Activated CD8-positive, alpha-beta T cell treated with anti-CD3 and anti-CD28 coated beads for 36 hours (primary cell): ENCODE measurements at regions not wholly inside any gene's neighbourhood (a gene's known extent, or its start where the extent isn't known, plus 50 kb on each side); places are given as distances from the start of the nearest gene placed in this dataset.

Experiments used
- ATAC-seq: fragments of 200-7000 bp; cut with Tn5 transposase; one replicate; pipeline ENCODE4 v1.10.0; 2021; ENCODE audit warnings: mild to moderate bottlenecking, moderate library complexity
- CTCF ChIA-PET: fragments of 350-600 bp; sonication (Branson Sonifier 250); formaldehyde crosslinking; loops from one replicate; lab custom pipeline; 2021; ENCODE audit warnings: antibody characterized with exemption; lab: Charles Lee
- POLR2A ChIA-PET: fragments of 350-600 bp; sonication (Branson Sonifier 250); formaldehyde crosslinking; loops from one replicate; lab custom pipeline; 2021; ENCODE audit warnings: antibody characterized with exemption; lab: Charles Lee
- DNase-seq: peaks from one replicate; pipeline ENCODE4 v3.0.0-alpha.2; 2020
- H3K27ac Mint-ChIP-seq: one replicate; pipeline ENCODE4 v1.8.0; 2021; ENCODE audit warnings: mild to moderate bottlenecking, mixed read lengths
- H3K27me3 Mint-ChIP-seq: one replicate; pipeline ENCODE4 v1.8.0; 2021; ENCODE audit warnings: mixed read lengths
- H3K36me3 Mint-ChIP-seq: one replicate; pipeline ENCODE4 v1.8.0; 2021; ENCODE audit warnings: low read depth, mixed read lengths
- H3K4me1 Mint-ChIP-seq: one replicate; pipeline ENCODE4 v1.8.0; 2021; ENCODE audit warnings: low read depth, mixed read lengths
- H3K4me3 Mint-ChIP-seq: one replicate; pipeline ENCODE4 v1.8.0; 2021; ENCODE audit warnings: mild to moderate bottlenecking, moderate library complexity, mixed read lengths
- H3K9me3 Mint-ChIP-seq: one replicate; pipeline ENCODE4 v1.8.0; 2021; ENCODE audit warnings: mixed read lengths
- CTCF ChIP-seq: fragments of 200-600 bp; IDR thresholded peaks from one replicate; pipeline ENCODE4 v1.8.0; 2022; ENCODE audit warnings: antibody characterized with exemption, mild to moderate bottlenecking
- intact Hi-C: fragments of 100-400 bp; cut with micrococcal nuclease; formaldehyde crosslinking; loops from one replicate; pipeline ENCODE4 v1.10.0; 2022

DNA sequence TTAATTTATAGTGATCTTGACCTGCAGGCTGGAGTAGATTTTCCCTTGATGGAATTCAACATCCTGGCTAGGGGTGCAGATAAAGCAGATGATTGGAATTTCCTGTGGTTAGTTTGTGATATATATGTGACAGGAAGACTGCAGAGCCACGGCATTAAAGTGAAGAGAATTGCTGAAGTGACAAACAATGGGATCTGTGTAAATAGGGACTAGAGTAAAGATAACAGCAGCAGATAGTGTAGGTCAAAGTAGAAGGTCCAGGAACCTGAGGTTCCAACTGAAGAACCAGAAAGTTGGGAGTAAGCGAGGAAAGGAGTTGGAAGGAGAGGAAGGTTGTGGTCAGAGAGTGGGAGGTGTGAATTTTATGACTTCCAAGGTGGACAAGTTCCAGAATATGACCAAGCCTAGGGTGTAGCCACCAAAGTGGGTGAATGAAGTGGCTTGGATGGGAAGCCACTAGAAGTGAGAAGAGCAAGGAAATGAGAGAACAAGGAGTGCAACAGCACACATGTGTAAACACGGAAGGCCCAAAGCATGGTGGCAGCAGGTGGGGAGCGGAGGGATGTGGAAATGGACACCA, 325.0 kb downstream of the RAB28 start:
- intact Hi-C loops = no loop called here
- Mint-ChIP-seq H3K27me3 (no peaks in the 10 kb centered on the region), H3K4me3 (no peak overlapping the region), H3K36me3 (no peaks in the 10 kb centered on the region), H3K4me1 (no peaks in the 10 kb centered on the region), H3K27ac (no peak overlapping the region), H3K9me3 (peaks cover 1% of the 10 kb centered on the region)
- CTCF ChIA-PET = no interaction called here
- ATAC-seq (no peak), DNase-seq (no peak)
- TF ChIP-seq CTCF = no peak
- POLR2A ChIA-PET = no interaction called here

GRCh38 chr4:13151194-13151593, 332.9 kb downstream of the RAB28 start:
- intact Hi-C loops = no loop called here
- DNase-seq (no peak), ATAC-seq (no peak)
- POLR2A ChIA-PET = no interaction called here
- TF ChIP-seq CTCF = no peak
- Mint-ChIP-seq H3K27ac (no peak overlapping the region), H3K36me3 (no peaks in the 10 kb centered on the region), H3K4me3 (no peak overlapping the region), H3K4me1 (no peaks in the 10 kb centered on the region), H3K27me3 (no peaks in the 10 kb centered on the region), H3K9me3 (peaks cover 5% of the 10 kb centered on the region)
- CTCF ChIA-PET = no interaction called here

DNA sequence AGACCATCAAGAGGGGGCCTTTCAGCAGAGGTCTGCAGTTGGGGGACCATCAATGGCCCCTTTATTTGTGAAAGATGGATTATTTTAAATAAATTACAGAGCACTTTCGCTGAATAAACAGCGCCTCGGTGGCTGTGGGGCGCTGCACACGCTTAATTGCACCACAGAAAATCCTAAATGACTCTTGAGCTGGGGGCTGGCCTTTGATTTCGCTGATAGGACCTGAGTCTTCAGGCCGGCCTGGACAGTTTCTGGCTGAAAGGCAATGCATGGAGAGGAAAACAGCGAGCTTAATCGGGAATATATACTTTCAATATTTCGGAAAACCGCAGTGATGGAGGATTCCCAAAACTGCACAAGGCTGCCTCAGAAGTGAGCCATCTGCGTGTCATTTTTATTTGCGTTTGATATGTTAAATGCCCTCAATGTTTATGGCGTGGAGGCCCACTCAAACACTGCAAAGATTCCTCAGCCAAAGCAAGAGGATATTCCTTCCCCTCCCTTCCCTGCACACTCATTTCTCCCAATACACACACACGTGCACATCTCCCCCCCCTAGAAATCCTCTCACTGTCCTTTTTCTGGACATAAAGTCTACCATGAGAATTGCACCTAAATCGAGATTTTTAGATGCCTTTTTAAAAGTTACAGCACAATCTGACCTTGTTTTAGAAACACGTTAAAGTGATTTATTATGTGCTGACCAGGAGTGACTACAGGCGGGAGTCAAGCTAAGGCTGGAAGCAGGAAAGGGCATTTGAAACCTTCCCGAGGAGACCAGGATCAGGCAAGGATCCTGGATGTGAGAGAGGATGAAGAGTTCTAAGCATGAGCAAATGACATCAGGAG, 340.7 kb downstream of the RAB28 start:
- no peak for TF ChIP-seq CTCF
- CTCF ChIA-PET = no interaction called here
- no peaks in the 10 kb centered on the region for H3K4me1 Mint-ChIP-seq
- H3K36me3 Mint-ChIP-seq = no peaks in the 10 kb centered on the region
- intact Hi-C loops = no loop called here
- no peaks in the 10 kb centered on the region for H3K27me3 Mint-ChIP-seq
- no peak overlapping the region for H3K27ac Mint-ChIP-seq
- H3K4me3 Mint-ChIP-seq = no peak overlapping the region
- DNase-seq = no peak
- POLR2A ChIA-PET = interaction anchor here (0.6 to 1.0 kb wide), 2 partner anchors 13 to 482 kb away, joined by 3 to 5 read pairs; no protein-coding TSS in a partner anchor
- ATAC-seq = no peak
- H3K9me3 Mint-ChIP-seq = no peaks in the 10 kb centered on the region

- Mint-ChIP-seq H3K27ac (no peak overlapping the region), H3K9me3 (no peaks in the 10 kb centered on the region), H3K27me3 (no peaks in the 10 kb centered on the region), H3K4me1 (no peaks in the 10 kb centered on the region), H3K4me3 (no peak overlapping the region), H3K36me3 (no peaks in the 10 kb centered on the region)
- TF ChIP-seq CTCF = no peak
- DNase-seq (no peak), ATAC-seq (no peak)
- ChIA-PET CTCF (no interaction called here), POLR2A (interaction anchor here (1.0 kb wide), 1 partner anchor 13 kb away, joined by 3 read pairs; no protein-coding TSS in a partner anchor)
- intact Hi-C loops = no loop called here
Measured at GRCh38 chr4:13142726-13143125, 341.4 kb downstream of the RAB28 start.

DNA sequence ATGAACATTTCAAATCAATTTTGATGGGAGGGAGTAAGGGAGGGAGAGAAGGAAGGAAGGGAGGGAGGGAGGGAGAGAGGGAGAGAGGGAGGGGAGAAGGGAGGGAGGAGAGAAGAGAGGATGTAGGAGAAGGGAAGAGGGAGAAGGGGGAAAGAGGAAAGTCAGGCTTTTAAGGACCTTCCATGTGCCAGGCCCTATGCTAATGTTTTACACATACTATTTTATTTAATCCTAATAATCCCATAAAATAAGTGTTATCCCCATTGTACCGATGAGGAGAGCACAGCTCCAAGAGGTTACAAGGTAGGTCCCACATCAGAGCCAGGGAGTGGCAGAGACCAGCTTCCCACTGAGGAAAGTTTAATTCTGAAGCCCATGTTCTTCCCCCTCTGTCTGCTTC, 341.9 kb downstream of the RAB28 start:
- Mint-ChIP-seq H3K27ac (no peak overlapping the region), H3K9me3 (no peaks in the 10 kb centered on the region), H3K4me1 (no peaks in the 10 kb centered on the region), H3K4me3 (no peak overlapping the region), H3K27me3 (no peaks in the 10 kb centered on the region), H3K36me3 (no peaks in the 10 kb centered on the region)
- ChIA-PET CTCF (no interaction called here), POLR2A (interaction anchor here (1.0 kb wide), 1 partner anchor 14 kb away, joined by 3 read pairs; no protein-coding TSS in a partner anchor)
- TF ChIP-seq CTCF = no peak
- intact Hi-C loops = no loop called here
- no peak for DNase-seq
- no peak for ATAC-seq
